Body of pancreas (tissue), 4 donors: ENCODE measurements at regions not wholly inside any gene's neighbourhood (a gene's known extent, or its start where the extent isn't known, plus 50 kb on each side); places are given as distances from the start of the nearest gene placed in this dataset.

Experiments used
- ATAC-seq: fragments of 150-250 bp; one replicate; pipeline ENCODE4 v1.9.1; 2016
- DNase-seq, 4 donors: peaks; one replicate each; pipeline ENCODE4 v3.0.0-alpha.2; 2019
- H3K27ac ChIP-seq, 4 donors: fragments of 200-600 bp; sonication (generic); 1 replicate in 3 of 4; 2 replicates in 1 of 4; pipeline versions ENCODE4 v1.5.1 to v1.6.1; 2016 to 2019; ENCODE audit warnings: mild to moderate bottlenecking in 1 of 4, mixed read lengths in 1 of 4, moderate library complexity in 1 of 4
- H3K27me3 ChIP-seq, 2 donors: fragments of 200-600 bp; sonication (generic); one replicate each; pipeline ENCODE4 v1.6.0; 2016; ENCODE audit warnings: mild to moderate bottlenecking in 1 of 2
- H3K36me3 ChIP-seq, 2 donors: fragments of 200-600 bp; sonication (generic); replicated peaks in 1 of 2; 2 replicates each; pipeline ENCODE4 v1.5.1; 2016; ENCODE audit warnings: low read depth in 2 of 2; ENCODE audit not compliant: insufficient read depth in 1 of 2
- H3K4me1 ChIP-seq: fragments of 200-600 bp; sonication (generic); one replicate; pipeline ENCODE4 v1.6.0; 2016
- H3K4me3 ChIP-seq, 2 donors: fragments of 200-600 bp; sonication (generic); 1 replicate in 1 of 2; 2 replicates in 1 of 2; pipeline ENCODE4 v1.5.1; 2016 to 2019
- H3K9me3 ChIP-seq, 3 donors: fragments of 200-600 bp; sonication (generic); 1 replicate in 2 of 3; 2 replicates in 1 of 3; pipeline ENCODE4 v1.5.1; 2016
- POLR2A ChIP-seq, 3 donors: fragments of 450-650 bp; IDR thresholded peaks; one replicate each; pipeline ENCODE4 v1.6.1; 2016; ENCODE audit warnings: antibody characterized with exemption in 3 of 3, mild to moderate bottlenecking in 2 of 3
- WGBS, 2 donors: methylation state at CpG; one replicate each; pipeline ENCODE4 v1.1.5; 2017; 5-methylcytosine and 5-hydroxymethylcytosine counted together
- intact Hi-C: fragments of 100-400 bp; cut with DNase I; formaldehyde crosslinking; loops from one replicate; pipeline ENCODE4 v1.15.1; 2023
- TF ChIP-seq, protein P1 (sequence below), 7 experiments: fragments of 450-650 bp in 4 of 7; fragments of 200-600 bp in 3 of 7; sonication (generic) in 3 of 7; IDR thresholded peaks; one replicate each; pipeline ENCODE4 v1.5.1; 2016 to 2019; ENCODE audit warnings: antibody characterized with exemption in 7 of 7

DNA sequence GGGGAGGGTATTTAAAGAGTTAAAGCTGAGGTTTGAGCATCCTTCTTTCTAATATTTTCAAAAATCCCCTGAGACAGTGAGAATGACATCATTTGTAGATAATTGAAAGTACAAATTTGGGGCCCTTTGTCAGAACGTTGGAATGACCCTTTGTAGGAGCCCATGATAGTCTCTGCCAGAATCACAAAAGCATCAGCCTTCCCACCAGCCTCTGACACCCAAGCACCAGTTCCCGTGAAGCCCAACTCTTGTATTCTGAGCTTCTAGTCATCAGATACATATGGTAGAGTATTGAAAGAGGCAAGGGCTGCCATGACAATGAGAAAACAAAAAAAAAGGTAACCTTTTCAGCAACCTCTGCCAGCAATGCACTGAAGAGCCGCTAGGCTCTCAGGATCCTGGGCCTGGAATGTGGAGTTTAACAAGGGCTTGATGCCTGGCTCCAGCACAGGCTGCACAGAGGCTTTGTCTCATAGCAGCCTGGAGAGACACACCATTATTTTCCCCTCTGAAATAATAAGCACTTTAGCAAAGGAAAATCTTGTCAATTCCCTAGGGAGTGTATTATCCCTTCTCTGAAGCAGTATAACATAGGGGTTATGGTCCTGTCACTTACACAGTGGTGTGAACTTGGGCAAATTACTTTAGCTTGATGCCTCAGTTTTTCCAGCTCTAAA lies 114.4 kb downstream of the ZNF608 start:
- no peak for ATAC-seq
- H3K9me3 ChIP-seq = no peaks in the 10 kb centered on the region
- no peak overlapping the region for H3K27ac ChIP-seq
- DNase-seq = no peak
- no peak for TF ChIP-seq POLR2A (IDR thresholded peaks at IDR 0.05)
- TF ChIP-seq, protein P1, sequence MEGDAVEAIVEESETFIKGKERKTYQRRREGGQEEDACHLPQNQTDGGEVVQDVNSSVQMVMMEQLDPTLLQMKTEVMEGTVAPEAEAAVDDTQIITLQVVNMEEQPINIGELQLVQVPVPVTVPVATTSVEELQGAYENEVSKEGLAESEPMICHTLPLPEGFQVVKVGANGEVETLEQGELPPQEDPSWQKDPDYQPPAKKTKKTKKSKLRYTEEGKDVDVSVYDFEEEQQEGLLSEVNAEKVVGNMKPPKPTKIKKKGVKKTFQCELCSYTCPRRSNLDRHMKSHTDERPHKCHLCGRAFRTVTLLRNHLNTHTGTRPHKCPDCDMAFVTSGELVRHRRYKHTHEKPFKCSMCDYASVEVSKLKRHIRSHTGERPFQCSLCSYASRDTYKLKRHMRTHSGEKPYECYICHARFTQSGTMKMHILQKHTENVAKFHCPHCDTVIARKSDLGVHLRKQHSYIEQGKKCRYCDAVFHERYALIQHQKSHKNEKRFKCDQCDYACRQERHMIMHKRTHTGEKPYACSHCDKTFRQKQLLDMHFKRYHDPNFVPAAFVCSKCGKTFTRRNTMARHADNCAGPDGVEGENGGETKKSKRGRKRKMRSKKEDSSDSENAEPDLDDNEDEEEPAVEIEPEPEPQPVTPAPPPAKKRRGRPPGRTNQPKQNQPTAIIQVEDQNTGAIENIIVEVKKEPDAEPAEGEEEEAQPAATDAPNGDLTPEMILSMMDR (IDR thresholded peaks at IDR 0.05) = no peak
- peaks cover 21% of the 10 kb centered on the region for H3K4me1 ChIP-seq
- no peak overlapping the region for H3K4me3 ChIP-seq
- no peaks in the 10 kb centered on the region for H3K27me3 ChIP-seq
- WGBS, 2 donors = 70 to 71% methylated on average over 3 of the region's 3 CpGs
- intact Hi-C loops = no loop called here
- H3K36me3 ChIP-seq = no peaks in the 10 kb centered on the region

- no peak overlapping the region for H3K27ac ChIP-seq
- DNase-seq (no peak), ATAC-seq (no peak)
- no peak overlapping the region for H3K4me3 ChIP-seq
- no peak for TF ChIP-seq POLR2A (IDR thresholded peaks at IDR 0.05)
- TF ChIP-seq, protein P1 (IDR thresholded peaks at IDR 0.05) = no peak
- intact Hi-C loops = no loop called here
- H3K36me3 ChIP-seq = no peaks in the 10 kb centered on the region
- peaks cover 21% of the 10 kb centered on the region for H3K4me1 ChIP-seq
- no peaks in the 10 kb centered on the region for H3K9me3 ChIP-seq
- 73 to 94% methylated on average over 4 to 5 of the region's 5 CpGs for WGBS, 2 donors
- H3K27me3 ChIP-seq = no peaks in the 10 kb centered on the region
Measured at GRCh38 chr5:124630767-124631704, 115.4 kb downstream of the ZNF608 start.

DNA sequence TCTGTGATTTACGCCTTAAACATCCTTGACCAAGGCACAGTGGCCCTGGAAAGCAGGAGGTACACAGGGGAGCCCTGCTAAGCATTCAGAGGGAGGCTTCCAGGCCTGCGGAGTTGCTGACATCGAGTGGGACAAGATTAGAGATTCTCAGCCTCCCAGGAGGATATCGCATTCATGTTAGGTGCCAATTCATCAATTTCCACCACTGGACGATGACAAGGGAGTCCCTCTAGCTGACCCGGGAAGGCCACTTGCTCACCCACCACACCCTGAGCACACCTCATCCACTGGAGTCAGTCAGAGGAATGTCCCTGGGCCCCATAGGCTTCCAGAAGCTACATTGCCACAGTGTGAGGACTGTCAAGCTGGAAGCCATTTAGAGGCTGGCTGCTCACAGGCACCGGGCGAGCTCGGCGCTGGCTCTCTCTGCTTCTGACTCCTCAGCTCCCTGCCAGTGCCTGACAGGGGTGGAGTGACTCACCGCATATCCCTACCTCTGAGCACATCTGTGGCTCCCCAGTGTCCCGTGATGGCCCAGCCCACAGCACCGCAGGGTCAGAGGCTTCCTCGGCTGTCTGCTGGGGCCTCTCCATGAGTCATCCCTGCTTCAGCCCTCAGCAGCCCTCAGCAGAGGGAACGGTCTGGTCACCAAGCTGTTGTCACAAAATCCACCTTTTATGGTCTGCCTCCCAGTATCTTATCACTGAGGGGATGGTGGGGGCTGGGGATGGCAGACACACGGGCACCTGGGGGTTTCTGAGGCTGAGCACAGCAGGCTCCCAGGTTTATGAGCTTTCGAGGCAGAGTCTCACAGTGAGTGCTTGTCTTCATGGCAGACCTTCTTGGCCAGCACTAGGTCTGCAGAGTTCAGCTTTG lies 117.5 kb downstream of the ZNF608 start:
- DNase-seq (no peak), ATAC-seq (peak; percentile 40)
- H3K4me3 ChIP-seq = no peak overlapping the region
- no peaks in the 10 kb centered on the region for H3K9me3 ChIP-seq
- peaks cover 6% of the 10 kb centered on the region for H3K4me1 ChIP-seq
- no peak for TF ChIP-seq POLR2A (IDR thresholded peaks at IDR 0.05)
- TF ChIP-seq, protein P1 (IDR thresholded peaks at IDR 0.05) = no peak
- H3K27ac ChIP-seq = no peak overlapping the region
- H3K27me3 ChIP-seq = no peaks in the 10 kb centered on the region
- H3K36me3 ChIP-seq = no peaks in the 10 kb centered on the region
- intact Hi-C loops = no loop called here
- WGBS, 2 donors = 80 to 92% methylated on average over 3 to 16 of the region's 17 CpGs

GRCh38 chr5:124627815-124628595 lies 118.4 kb downstream of the ZNF608 start:
- no peak overlapping the region for H3K4me3 ChIP-seq
- TF ChIP-seq POLR2A (IDR thresholded peaks at IDR 0.05) = no peak
- TF ChIP-seq, protein P1 (IDR thresholded peaks at IDR 0.05) = no peak
- intact Hi-C loops = no loop called here
- peaks cover under 1% of the 10 kb centered on the region for H3K4me1 ChIP-seq
- no peaks in the 10 kb centered on the region for H3K27me3 ChIP-seq
- no peaks in the 10 kb centered on the region for H3K9me3 ChIP-seq
- 79 to 89% methylated on average over 17 of the region's 17 CpGs for WGBS, 2 donors
- no peaks in the 10 kb centered on the region for H3K36me3 ChIP-seq
- DNase-seq = no peak
- H3K27ac ChIP-seq = no peak overlapping the region
- no peak for ATAC-seq
